Keratinocyte (primary cell): ENCODE measurements at regions not wholly inside any gene's neighbourhood (a gene's known extent, or its start where the extent isn't known, plus 50 kb on each side); places are given as distances from the start of the nearest gene placed in this dataset.

Experiments
- CTCF ChIP-seq, 3 experiments: IDR thresholded peaks in 1 of 3; conservative IDR thresholded peaks in 1 of 3; optimal IDR thresholded peaks in 1 of 3; 2 replicates in 2 of 3; 3 replicates in 1 of 3; pipeline versions ENCODE3 to v1.5.1; 2011; ENCODE audit warnings: low read length in 3 of 3, mild to moderate bottlenecking in 3 of 3, moderate library complexity in 2 of 3, control low read depth in 1 of 3, inconsistent platforms in 1 of 3; ENCODE audit not compliant: insufficient read depth in 2 of 3; ENCODE audit errors: extremely low read depth in 1 of 3
- EZH2 ChIP-seq: IDR thresholded peaks from one replicate; pipeline ENCODE4 v1.6.1; 2012; ENCODE audit warnings: inconsistent platforms, mild to moderate bottlenecking, low read length, moderate library complexity

- TF ChIP-seq CTCF (optimal IDR thresholded peaks at IDR 0.05 in 1 of 3, IDR thresholded peaks at IDR 0.05 in 1 of 3, conservative IDR thresholded peaks at IDR 0.05 in 1 of 3; ENCODE audit: extremely low read depth in 1 of 3, insufficient read depth in 2 of 3, low read length in 3 of 3) (no peak), EZH2 (no peak)
These were observed 847.7 kb upstream of the INTU start for GRCh38 chr4:126784966-126785580.
